RWPE2 (cell line): ENCODE measurements at regions not wholly inside any gene's neighbourhood (a gene's known extent, or its start where the extent isn't known, plus 50 kb on each side); places are given as distances from the start of the nearest gene placed in this dataset.

Source experiments
- ATAC-seq: fragments of 200-7000 bp; cut with Tn5 transposase; 3 replicates; pipeline ENCODE4 v1.9.1; 2021; ENCODE audit warnings: low read depth
- DNase-seq: peaks from one replicate; pipeline ENCODE4 v3.0.0-alpha.2; 2020; ENCODE audit warnings: low spot score
- H3K27ac ChIP-seq: fragments of 450-650 bp; 2 replicates; pipeline ENCODE4 v1.5.1; 2017; ENCODE audit warnings: mild to moderate bottlenecking; ENCODE audit not compliant: poor library complexity, severe bottlenecking
- H3K27me3 ChIP-seq: fragments of 250-450 bp; sonication (Bioruptor Pico); 2 replicates; pipeline ENCODE4 v1.5.1; 2021; ENCODE audit warnings: mild to moderate bottlenecking, moderate library complexity; ENCODE audit not compliant: insufficient read depth, poor library complexity, severe bottlenecking
- H3K36me3 ChIP-seq: fragments of 250-450 bp; sonication (Bioruptor Pico); 2 replicates; pipeline ENCODE4 v1.5.1; 2020; ENCODE audit warnings: low read depth, mild to moderate bottlenecking, moderate library complexity
- H3K4me1 ChIP-seq: fragments of 250-450 bp; sonication (Bioruptor Pico); 2 replicates; pipeline ENCODE4 v1.5.1; 2021; ENCODE audit warnings: mild to moderate bottlenecking, moderate library complexity; ENCODE audit not compliant: insufficient read depth, poor library complexity, severe bottlenecking
- H3K4me3 ChIP-seq: fragments of 250-450 bp; sonication (Bioruptor Pico); 2 replicates; pipeline ENCODE4 v1.5.1; 2021; ENCODE audit warnings: mild to moderate bottlenecking, moderate library complexity; ENCODE audit not compliant: severe bottlenecking
- H3K9me3 ChIP-seq: fragments of 250-450 bp; sonication (Bioruptor Pico); 2 replicates; pipeline ENCODE4 v1.5.1; 2021; ENCODE audit warnings: mild to moderate bottlenecking, moderate library complexity; ENCODE audit not compliant: severe bottlenecking
- CTCF ChIP-seq: fragments of 450-650 bp; IDR thresholded peaks from one replicate; pipeline ENCODE4 v1.5.1; 2017; ENCODE audit warnings: mild to moderate bottlenecking, moderate library complexity; ENCODE audit not compliant: poor library complexity, severe bottlenecking

- H3K27ac ChIP-seq = no peak overlapping the region
- DNase-seq (no peak), ATAC-seq (no peak)
- no peaks in the 10 kb centered on the region for H3K9me3 ChIP-seq
- H3K4me3 ChIP-seq = no peak overlapping the region
- H3K4me1 ChIP-seq = no peaks in the 10 kb centered on the region
- H3K36me3 ChIP-seq = no peaks in the 10 kb centered on the region
- TF ChIP-seq CTCF = no peak
- H3K27me3 ChIP-seq = peaks cover 8% of the 10 kb centered on the region
Measured at GRCh38 chr5:116992681-116993080, 418.1 kb upstream of the SEMA6A start.

- no peak for TF ChIP-seq CTCF
- ATAC-seq (no peak), DNase-seq (no peak)
- Histone ChIP-seq H3K9me3 (no peaks in the 10 kb centered on the region), H3K36me3 (no peaks in the 10 kb centered on the region), H3K27me3 (peaks cover 8% of the 10 kb centered on the region), H3K27ac (no peak overlapping the region), H3K4me1 (no peaks in the 10 kb centered on the region), H3K4me3 (no peak overlapping the region)
Measured at GRCh38 chr5:116989995-116990394, 415.4 kb upstream of the SEMA6A start.

GRCh38 chr5:116982035-116982434, 407.4 kb upstream of the SEMA6A start:
- Histone ChIP-seq H3K27me3 (no peaks in the 10 kb centered on the region), H3K9me3 (no peaks in the 10 kb centered on the region), H3K36me3 (no peaks in the 10 kb centered on the region), H3K4me1 (no peaks in the 10 kb centered on the region), H3K4me3 (no peak overlapping the region), H3K27ac (no peak overlapping the region)
- ATAC-seq (no peak), DNase-seq (no peak)
- no peak for TF ChIP-seq CTCF

GRCh38 chr5:116980581-116980980, 406.0 kb upstream of the SEMA6A start:
- H3K4me1 ChIP-seq = no peaks in the 10 kb centered on the region
- no peak overlapping the region for H3K4me3 ChIP-seq
- no peaks in the 10 kb centered on the region for H3K36me3 ChIP-seq
- H3K27ac ChIP-seq = no peak overlapping the region
- H3K9me3 ChIP-seq = no peaks in the 10 kb centered on the region
- ATAC-seq = no peak
- DNase-seq = no peak
- peaks cover 3% of the 10 kb centered on the region for H3K27me3 ChIP-seq
- TF ChIP-seq CTCF = no peak

- Histone ChIP-seq H3K4me3 (no peak overlapping the region), H3K27ac (no peak overlapping the region), H3K27me3 (peaks cover 3% of the 10 kb centered on the region), H3K36me3 (no peaks in the 10 kb centered on the region), H3K9me3 (no peaks in the 10 kb centered on the region), H3K4me1 (no peaks in the 10 kb centered on the region)
- DNase-seq (no peak), ATAC-seq (no peak)
- TF ChIP-seq CTCF = no peak
Measured at GRCh38 chr5:116976767-116977166, 402.1 kb upstream of the SEMA6A start.
